ENCODE measurements at regions not wholly inside any gene's neighbourhood (a gene's known extent, or its start where the extent isn't known, plus 50 kb on each side); places are given as distances from the start of the nearest gene placed in this dataset.

GRCh38 chr3:69607466-69608305 is 131.6 kb upstream of the MITF start:
- peaks cover 6% of the 10 kb centered on the region for H3K36me3 Mint-ChIP-seq
- no peak overlapping the region for H3K4me2 ChIP-seq
- peaks cover 6% of the 10 kb centered on the region for H3K9me3 ChIP-seq (ENCODE audit: low read depth)
- no peak overlapping the region for H3K4me3 ChIP-seq
- H3K4me1 Mint-ChIP-seq, result peaks cover 12% of the 10 kb centered on the region
- H3K9me3 Mint-ChIP-seq, result peaks cover 19% of the 10 kb centered on the region
- H3K4me3 Mint-ChIP-seq, result no peak overlapping the region
- H3K36me3 ChIP-seq, result no peaks in the 10 kb centered on the region
- H3K27ac Mint-ChIP-seq, result no peak overlapping the region
- DNase-seq (ENCODE audit: low spot score), result no peak
- H3K9ac ChIP-seq, result no peak overlapping the region
- H3K27ac ChIP-seq, result no peak overlapping the region
- H3K4me1 ChIP-seq, result peaks cover 15% of the 10 kb centered on the region
- no peak for TF ChIP-seq CTCF (IDR thresholded peaks at IDR 0.05)
- no peak for TF ChIP-seq EZH2 (IDR thresholded peaks at IDR 0.05)
- no peak overlapping the region for H2AFZ ChIP-seq (replicated peaks)
- peaks cover 41% of the 10 kb centered on the region for H3K27me3 Mint-ChIP-seq (ENCODE audit: insufficient read depth, low read depth)
- H3K27me3 ChIP-seq, result no peaks in the 10 kb centered on the region
- peaks cover 2% of the 10 kb centered on the region for H3F3A ChIP-seq (ENCODE audit: low read depth)
- H4K20me1 ChIP-seq (ENCODE audit: low read depth), result no peaks in the 10 kb centered on the region
- H3K79me2 ChIP-seq (ENCODE audit: low read depth), result no peaks in the 10 kb centered on the region

- H3K9me3 Mint-ChIP-seq, result peaks cover 19% of the 10 kb centered on the region
- H3K79me2 ChIP-seq (ENCODE audit: low read depth), result no peaks in the 10 kb centered on the region
- no peak overlapping the region for H3K27ac Mint-ChIP-seq
- no peaks in the 10 kb centered on the region for H3K4me1 ChIP-seq
- no peaks in the 10 kb centered on the region for H3K27me3 ChIP-seq
- H3K4me3 ChIP-seq, result no peak overlapping the region
- H3F3A ChIP-seq (ENCODE audit: low read depth), result no peaks in the 10 kb centered on the region
- peaks cover 4% of the 10 kb centered on the region for H3K9me3 ChIP-seq (ENCODE audit: low read depth)
- DNase-seq (ENCODE audit: low spot score), result no peak
- H3K36me3 ChIP-seq, result no peaks in the 10 kb centered on the region
- no peaks in the 10 kb centered on the region for H4K20me1 ChIP-seq (ENCODE audit: low read depth)
- no peak overlapping the region for H3K27ac ChIP-seq
- H2AFZ ChIP-seq (replicated peaks), result no peak overlapping the region
- H3K4me2 ChIP-seq, result no peak overlapping the region
- H3K4me1 Mint-ChIP-seq, result peaks cover 4% of the 10 kb centered on the region
- peaks cover 4% of the 10 kb centered on the region for H3K36me3 Mint-ChIP-seq
- TF ChIP-seq EZH2phosphoT487 (IDR thresholded peaks at IDR 0.05) (no peak), CTCF (IDR thresholded peaks at IDR 0.05) (no peak), EZH2 (IDR thresholded peaks at IDR 0.05) (no peak)
- H3K4me3 Mint-ChIP-seq, result no peak overlapping the region
- H3K27me3 Mint-ChIP-seq (ENCODE audit: insufficient read depth, low read depth), result peaks cover 29% of the 10 kb centered on the region
- H3K9ac ChIP-seq, result no peak overlapping the region
Measured at GRCh38 chr3:69605867-69606266, 133.4 kb upstream of the MITF start.

- Mint-ChIP-seq H3K27me3 (ENCODE audit: insufficient read depth, low read depth) (peaks cover 24% of the 10 kb centered on the region), H3K27ac (no peak overlapping the region), H3K9me3 (peaks cover 21% of the 10 kb centered on the region), H3K4me1 (peaks cover 3% of the 10 kb centered on the region), H3K4me3 (no peak overlapping the region), H3K36me3 (no peaks in the 10 kb centered on the region)
- no peaks in the 10 kb centered on the region for H3K27me3 ChIP-seq
- H3K9ac ChIP-seq, result no peak overlapping the region
- no peaks in the 10 kb centered on the region for H3K36me3 ChIP-seq
- H3F3A ChIP-seq (ENCODE audit: low read depth), result no peaks in the 10 kb centered on the region
- H3K4me2 ChIP-seq, result no peak overlapping the region
- no peak for DNase-seq (ENCODE audit: low spot score)
- no peaks in the 10 kb centered on the region for H3K79me2 ChIP-seq (ENCODE audit: low read depth)
- no peak overlapping the region for H3K27ac ChIP-seq
- H4K20me1 ChIP-seq (ENCODE audit: low read depth), result no peaks in the 10 kb centered on the region
- no peak overlapping the region for H3K4me3 ChIP-seq
- TF ChIP-seq EZH2phosphoT487 (IDR thresholded peaks at IDR 0.05) (no peak), CTCF (IDR thresholded peaks at IDR 0.05) (no peak), EZH2 (IDR thresholded peaks at IDR 0.05) (no peak)
- H3K4me1 ChIP-seq, result no peaks in the 10 kb centered on the region
- H3K9me3 ChIP-seq (ENCODE audit: low read depth), result peaks cover 3% of the 10 kb centered on the region
- H2AFZ ChIP-seq (replicated peaks), result no peak overlapping the region
Measured at GRCh38 chr3:69604735-69605450, 134.4 kb upstream of the MITF start.

Measured in neural progenitor cell (in vitro differentiated cells).